Heart left ventricle (tissue), 16 donors: ENCODE measurements at regions not wholly inside any gene's neighbourhood (a gene's known extent, or its start where the extent isn't known, plus 50 kb on each side); places are given as distances from the start of the nearest gene placed in this dataset.

ENCODE experiments used
- ATAC-seq, 4 donors: fragments of 200-7000 bp; cut with Tn5 transposase; one replicate each; pipeline ENCODE4 v1.9.1; 2020 to 2022; ENCODE audit warnings: moderate library complexity in 4 of 4, mild to moderate bottlenecking in 3 of 4, moderate number of reproducible peaks in 1 of 4
- DNase-seq, 5 donors: peaks; one replicate each; pipeline ENCODE4 v3.0.0-alpha.2; 2020
- H3K27ac ChIP-seq, 12 donors: fragments of 200-600 bp; sonication (generic) in 4 of 12; one replicate each; pipeline versions ENCODE4 v1.5.0 to v1.8.0; 2016 to 2022; ENCODE audit warnings: mild to moderate bottlenecking in 2 of 12
- H3K27me3 ChIP-seq, 9 donors: fragments of 200-600 bp; sonication (generic) in 2 of 9; one replicate each; pipeline versions ENCODE4 v1.5.1 to v1.8.0; 2016 to 2022; ENCODE audit warnings: mild to moderate bottlenecking in 3 of 9
- H3K36me3 ChIP-seq, 9 donors: fragments of 200-600 bp; sonication (generic) in 2 of 9; one replicate each; pipeline versions ENCODE4 v1.5.0 to v1.8.0; 2018 to 2022; ENCODE audit warnings: mild to moderate bottlenecking in 2 of 9
- H3K4me1 ChIP-seq, 12 donors: fragments of 200-600 bp; sonication (generic) in 4 of 12; one replicate each; pipeline versions ENCODE4 v1.5.0 to v1.8.0; 2016 to 2022; ENCODE audit warnings: mild to moderate bottlenecking in 3 of 12
- H3K4me3 ChIP-seq, 12 donors: fragments of 200-600 bp; sonication (generic) in 4 of 12; one replicate each; pipeline versions ENCODE4 v1.5.0 to v1.8.0; 2017 to 2022; ENCODE audit warnings: mild to moderate bottlenecking in 9 of 12, moderate library complexity in 4 of 12
- H3K9me3 ChIP-seq, 12 donors: fragments of 200-600 bp; sonication (generic) in 4 of 12; one replicate each; pipeline versions ENCODE4 v1.5.0 to v1.8.0; 2016 to 2022; ENCODE audit warnings: mild to moderate bottlenecking in 1 of 12
- POLR2A ChIP-seq, 2 donors: fragments of 450-650 bp; IDR thresholded peaks; one replicate each; pipeline ENCODE4 v1.6.1; 2017; ENCODE audit warnings: antibody characterized with exemption in 2 of 2, mild to moderate bottlenecking in 2 of 2, moderate library complexity in 2 of 2
- WGBS, 4 donors: extraction: QIAGEN DNeasy Blood & Tissue Kit in 2 of 4; methylation state at CpG; one replicate each; pipeline versions ENCODE4 v1.1.5 to v1.1.7; 2013 to 2018; 5-methylcytosine and 5-hydroxymethylcytosine counted together
- intact Hi-C, 10 donors: fragments of 100-400 bp; cut with DNase I; formaldehyde crosslinking; loops; one replicate each; pipeline versions ENCODE4 v1.11.1 to v1.14.2; 2022
- TF ChIP-seq, protein P1 (sequence below), 12 donors: fragments of 200-600 bp; sonication (generic) in 4 of 12; IDR thresholded peaks; one replicate each; pipeline versions ENCODE4 v1.5.0 to v1.8.0; 2018 to 2022; ENCODE audit warnings: antibody characterized with exemption in 12 of 12, mild to moderate bottlenecking in 5 of 12
- donor health status: ischemic (EF 13 %, LVEDD 7.1; RV severe dilation, severe dysfunction).
- donor health status: healthy with polysubstance abuse.
- donor health status: DM: no; HTN: yes; CAD: no.
- donor health status: DM: no; HTN: no; CAD: no.
- donor health status: ischemic (EF 25% LVEDD 6.9; RV normal size, moderate dysfunction).
- donor health status: ischemic (EF 25% LVEDD 5.7; RV mildly dilated, moderate dysfunction).
- donor health status: healthy.
- donor health status: DM: yes; HTN: yes; CAD: no.
- donor health status: ischemic (EF 35%, LVEDD 5.7; RV mildly dilated, moderate dysfunction).
- donor health status: nonischemic (EF 11% LVEDD 7.7; RV severe dilation, severe dysfunction).
- donor health status: DM: yes; HTN: yes; CAD: no.
- donor health status: PGD.
- donor health status: ischemic (EF 29% LVEDD 5.4; RV normal size, mild dysfunction).
- donor health status: nonischemic (EF 23%, LVEDD 6.1; RV moderate dilation, normal function).

GRCh38 chr4:189443341-189443740, 497.3 kb upstream of the FRG1 start:
- H3K4me1 ChIP-seq, result no peaks in the 10 kb centered on the region
- ATAC-seq, result no peak
- no peak overlapping the region for H3K27ac ChIP-seq
- 73 to 84% (median 82%) methylated on average over 6 of the region's 6 CpGs for WGBS, 4 donors
- TF ChIP-seq, protein P1, sequence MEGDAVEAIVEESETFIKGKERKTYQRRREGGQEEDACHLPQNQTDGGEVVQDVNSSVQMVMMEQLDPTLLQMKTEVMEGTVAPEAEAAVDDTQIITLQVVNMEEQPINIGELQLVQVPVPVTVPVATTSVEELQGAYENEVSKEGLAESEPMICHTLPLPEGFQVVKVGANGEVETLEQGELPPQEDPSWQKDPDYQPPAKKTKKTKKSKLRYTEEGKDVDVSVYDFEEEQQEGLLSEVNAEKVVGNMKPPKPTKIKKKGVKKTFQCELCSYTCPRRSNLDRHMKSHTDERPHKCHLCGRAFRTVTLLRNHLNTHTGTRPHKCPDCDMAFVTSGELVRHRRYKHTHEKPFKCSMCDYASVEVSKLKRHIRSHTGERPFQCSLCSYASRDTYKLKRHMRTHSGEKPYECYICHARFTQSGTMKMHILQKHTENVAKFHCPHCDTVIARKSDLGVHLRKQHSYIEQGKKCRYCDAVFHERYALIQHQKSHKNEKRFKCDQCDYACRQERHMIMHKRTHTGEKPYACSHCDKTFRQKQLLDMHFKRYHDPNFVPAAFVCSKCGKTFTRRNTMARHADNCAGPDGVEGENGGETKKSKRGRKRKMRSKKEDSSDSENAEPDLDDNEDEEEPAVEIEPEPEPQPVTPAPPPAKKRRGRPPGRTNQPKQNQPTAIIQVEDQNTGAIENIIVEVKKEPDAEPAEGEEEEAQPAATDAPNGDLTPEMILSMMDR (IDR thresholded peaks at IDR 0.05), result no peak
- TF ChIP-seq POLR2A (IDR thresholded peaks at IDR 0.05), result no peak
- H3K36me3 ChIP-seq, result no peaks in the 10 kb centered on the region
- H3K27me3 ChIP-seq, result peaks cover 0 to 6% (median 0%) of the 10 kb centered on the region in 9 donors
- no peak for DNase-seq
- intact Hi-C loops, result no loop called here
- H3K4me3 ChIP-seq, result no peak overlapping the region
- H3K9me3 ChIP-seq, result peaks cover 0 to 3% (median 0%) of the 10 kb centered on the region in 12 donors

DNA sequence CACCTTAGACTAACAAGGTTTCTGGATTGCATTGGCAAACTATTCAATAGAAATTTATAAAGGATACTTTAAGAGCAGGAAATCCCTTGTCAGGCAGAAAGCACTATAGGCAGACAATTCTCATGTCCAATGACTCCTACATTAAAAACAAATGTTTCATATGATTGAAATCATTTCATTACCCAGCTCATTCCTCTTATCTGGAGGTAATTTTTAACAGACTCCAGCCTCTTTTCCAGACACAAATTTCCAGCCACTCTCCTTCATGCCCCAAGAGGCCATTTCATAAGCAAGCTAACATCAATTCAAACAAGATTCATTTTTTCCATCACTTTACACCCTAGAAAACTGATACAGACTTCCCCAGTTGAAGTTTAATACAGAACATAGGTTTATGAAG, 495.1 kb upstream of the FRG1 start:
- no peaks in the 10 kb centered on the region for H3K4me1 ChIP-seq
- TF ChIP-seq, protein P1 (IDR thresholded peaks at IDR 0.05), result no peak
- TF ChIP-seq POLR2A (IDR thresholded peaks at IDR 0.05), result no peak
- peaks cover 0 to 10% (median 0%) of the 10 kb centered on the region in 12 donors for H3K9me3 ChIP-seq
- no peak for ATAC-seq
- H3K27me3 ChIP-seq, result peaks cover 0 to 6% (median 0%) of the 10 kb centered on the region in 9 donors
- no peak overlapping the region for H3K27ac ChIP-seq
- no peak for DNase-seq
- intact Hi-C loops, result no loop called here
- H3K4me3 ChIP-seq, result no peak overlapping the region
- no peaks in the 10 kb centered on the region for H3K36me3 ChIP-seq

DNA sequence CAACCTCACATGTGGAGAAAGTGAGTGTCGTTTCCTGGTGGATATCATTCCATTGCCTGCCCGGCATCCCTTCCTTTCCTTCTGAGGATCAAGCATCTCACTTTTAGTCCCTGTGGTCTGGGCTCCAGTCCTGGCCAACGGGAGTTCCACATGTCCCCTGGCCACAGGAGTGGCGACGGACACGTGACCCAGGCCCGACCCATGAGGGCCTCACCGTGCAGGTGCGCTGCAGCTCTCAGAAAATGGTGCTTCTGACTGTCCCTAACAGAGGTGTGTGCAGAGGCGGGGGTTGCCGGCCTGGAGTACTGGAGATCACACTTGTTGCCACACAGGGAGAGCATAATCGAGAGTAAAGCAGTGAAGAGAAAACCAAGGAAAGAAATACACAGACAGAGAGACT, 476.9 kb upstream of the FRG1 start:
- TF ChIP-seq, protein P1 (IDR thresholded peaks at IDR 0.05), result no peak
- TF ChIP-seq POLR2A (IDR thresholded peaks at IDR 0.05), result no peak
- Histone ChIP-seq H3K36me3 (no peaks in the 10 kb centered on the region), H3K27me3 (no peaks in the 10 kb centered on the region), H3K4me1 (no peaks in the 10 kb centered on the region), H3K9me3 (peaks cover 0 to 4% (median 0%) of the 10 kb centered on the region in 12 donors), H3K4me3 (no peak overlapping the region), H3K27ac (no peak overlapping the region)
- DNase-seq (no peak), ATAC-seq (no peak)
- intact Hi-C loops, result no loop called here
- WGBS, 4 donors, result 85 to 88% (median 86%) methylated on average over 12 of the region's 12 CpGs

DNA sequence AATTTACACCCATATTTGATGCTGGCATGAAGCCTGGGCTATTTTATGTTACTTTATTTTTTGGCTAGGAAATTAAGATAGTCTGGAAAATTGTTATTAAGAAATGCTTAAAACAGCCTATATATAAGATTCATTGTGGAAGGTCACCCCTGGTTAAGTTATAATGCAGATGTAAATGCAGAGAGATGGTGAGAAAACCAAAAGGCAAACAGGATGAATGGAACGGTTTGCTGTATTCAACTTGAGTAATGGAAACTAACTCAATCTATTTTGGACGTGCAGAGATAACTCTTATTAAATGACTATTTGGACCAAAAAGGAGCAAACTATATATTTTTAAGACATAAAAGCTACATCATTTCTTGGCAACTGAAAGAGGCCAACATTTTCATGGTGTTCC, 446.3 kb upstream of the FRG1 start:
- peaks cover 0 to 11% (median 0%) of the 10 kb centered on the region in 9 donors for H3K27me3 ChIP-seq
- no peak for TF ChIP-seq POLR2A (IDR thresholded peaks at IDR 0.05)
- TF ChIP-seq, protein P1 (IDR thresholded peaks at IDR 0.05), result no peak
- no peaks in the 10 kb centered on the region for H3K36me3 ChIP-seq
- ATAC-seq (no peak), DNase-seq (no peak)
- WGBS, 4 donors, result 33 to 62% (median 49%) methylated on average over 2 of the region's 2 CpGs
- no peak overlapping the region for H3K4me3 ChIP-seq
- no peaks in the 10 kb centered on the region for H3K4me1 ChIP-seq
- no peak overlapping the region for H3K27ac ChIP-seq
- no peaks in the 10 kb centered on the region for H3K9me3 ChIP-seq
- intact Hi-C loops, result no loop called here
